Activated T-cell treated with anti-CD3 and anti-CD28 coated beads for 24 hours (primary cell): ENCODE measurements at regions not wholly inside any gene's neighbourhood (a gene's known extent, or its start where the extent isn't known, plus 50 kb on each side); places are given as distances from the start of the nearest gene placed in this dataset.

Experiments used
- DNase-seq: peaks from one replicate; pipeline ENCODE4 v3.0.0-alpha.2; 2020; ENCODE audit warnings: low read depth

DNA sequence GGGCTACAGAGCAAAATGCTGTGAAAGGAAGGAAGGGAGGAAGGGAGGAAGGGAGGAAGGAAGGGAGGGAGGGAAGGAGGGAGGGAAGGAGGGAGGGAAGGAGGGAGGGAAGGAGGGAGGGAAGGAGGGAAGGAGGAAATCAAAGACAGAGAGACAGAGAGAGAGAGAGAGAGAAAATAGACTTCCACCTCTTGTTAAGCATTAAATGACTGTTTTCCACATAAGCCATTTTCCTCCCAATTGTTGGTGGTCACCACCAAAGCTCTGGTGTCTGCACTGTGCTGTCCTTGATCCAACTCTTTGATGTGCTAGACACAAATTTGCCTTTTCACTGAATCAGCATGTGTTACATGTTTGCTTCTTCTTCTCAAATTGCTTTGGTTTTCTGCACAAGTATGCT is 90.7 kb upstream of the INHBA start:
- no peak for DNase-seq

DNA sequence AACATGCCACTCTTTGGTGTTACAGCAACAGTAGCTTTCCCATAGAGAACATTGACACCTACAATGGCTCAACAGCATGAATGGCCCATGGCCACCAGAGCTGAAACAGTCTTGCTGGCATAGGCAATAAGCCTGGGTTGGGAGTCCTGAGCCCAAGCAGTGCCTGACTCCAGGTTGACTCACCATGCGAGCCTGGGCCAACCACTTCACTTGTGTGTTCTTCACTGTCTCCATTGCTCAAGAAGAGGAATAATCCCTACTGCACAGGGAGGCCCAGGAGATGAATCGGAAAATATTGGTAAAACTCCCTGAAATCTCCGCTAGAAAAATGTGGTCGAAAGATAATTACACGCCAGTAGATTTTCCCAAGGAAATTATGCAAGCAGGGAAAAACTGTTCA is 89.2 kb upstream of the INHBA start:
- no peak for DNase-seq

DNA sequence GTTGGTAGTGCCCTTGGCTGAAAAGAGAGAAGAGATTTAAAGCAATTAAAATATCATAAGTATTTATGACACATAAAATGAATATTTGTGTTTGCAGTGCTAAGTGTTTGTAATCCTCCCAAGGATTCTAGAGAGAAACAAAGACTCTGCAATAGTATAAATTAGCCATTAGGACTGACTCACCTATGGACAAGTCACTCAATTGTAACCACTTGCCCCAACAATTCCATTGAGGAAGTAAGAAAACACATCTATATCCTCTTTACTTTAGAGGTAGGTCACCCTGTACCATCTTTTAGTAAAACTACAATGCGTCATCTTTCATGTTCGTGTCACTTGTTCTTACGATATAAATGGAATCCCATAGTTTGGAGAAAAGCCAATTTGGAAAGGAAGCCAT is 85.7 kb upstream of the INHBA start:
- no peak for DNase-seq

DNA sequence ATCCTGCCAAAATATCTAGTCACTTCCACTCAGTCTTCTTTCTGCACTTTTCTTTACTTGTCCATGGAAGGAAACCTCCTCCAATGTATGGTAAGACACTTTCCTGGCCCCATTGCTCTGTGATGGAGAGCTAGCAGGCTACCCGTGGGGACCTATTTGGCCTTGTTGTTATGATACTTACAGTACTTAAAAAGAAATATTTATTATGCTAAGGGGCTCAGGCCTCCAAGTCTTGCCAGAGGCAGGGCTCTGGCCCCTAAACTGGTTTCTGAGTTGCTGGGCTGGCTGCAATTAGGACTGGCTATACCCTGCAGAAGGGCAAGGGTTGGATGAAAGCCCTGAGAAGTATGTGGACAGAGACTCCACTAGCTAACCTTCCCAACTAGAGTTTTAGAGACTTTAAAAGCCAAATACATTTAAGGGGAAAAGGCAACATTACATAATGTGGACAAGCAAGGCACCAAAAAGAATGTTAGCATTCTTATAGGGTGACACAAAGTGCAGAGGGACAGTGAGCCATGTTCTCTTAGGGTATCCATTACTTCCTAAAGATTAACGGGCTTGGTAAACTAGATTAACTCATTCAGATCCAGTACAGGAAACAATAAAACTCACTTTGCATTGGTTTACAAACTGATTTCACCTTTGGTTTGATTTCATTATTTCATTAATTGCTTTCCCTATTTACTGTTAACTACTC is 84.9 kb upstream of the INHBA start:
- no peak for DNase-seq

DNA sequence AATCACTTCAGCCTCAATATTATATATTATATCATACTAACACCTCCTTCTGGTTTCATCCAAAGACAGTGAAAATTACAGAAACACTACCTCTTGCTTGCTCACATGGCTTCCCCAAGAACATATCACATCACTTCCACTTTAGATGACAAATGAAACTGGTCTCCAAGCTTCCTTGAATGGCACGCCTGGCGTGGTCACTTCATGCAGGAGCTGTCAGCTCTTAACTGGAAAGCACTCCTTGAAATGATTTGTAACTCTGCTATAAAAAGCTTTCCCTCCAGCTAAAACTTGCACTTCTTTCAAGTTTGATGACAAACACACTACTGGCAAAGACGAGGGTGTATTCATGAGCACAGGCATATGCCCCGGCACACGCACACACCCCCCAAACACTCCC is 84.1 kb upstream of the INHBA start:
- DNase-seq: no peak

DNA sequence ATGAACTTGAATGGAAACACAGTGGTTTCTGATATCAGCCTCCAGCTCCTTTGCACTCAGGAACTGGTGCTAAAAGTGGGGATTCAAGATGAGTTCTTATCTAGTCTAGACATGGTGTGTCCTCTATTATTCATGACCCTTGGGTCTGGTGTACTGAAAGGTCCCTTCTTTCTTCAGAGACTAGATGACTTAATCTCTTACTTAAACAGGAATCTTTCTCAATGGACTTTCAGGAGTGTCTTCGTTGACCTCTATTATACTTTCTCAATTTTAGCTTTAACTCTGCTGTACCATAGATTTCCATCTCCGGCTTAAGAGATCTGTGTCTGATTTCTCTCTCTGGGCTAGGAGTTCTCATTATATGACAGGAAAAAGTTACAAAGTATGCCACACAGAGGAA is 83.5 kb upstream of the INHBA start:
- DNase-seq: no peak

DNA sequence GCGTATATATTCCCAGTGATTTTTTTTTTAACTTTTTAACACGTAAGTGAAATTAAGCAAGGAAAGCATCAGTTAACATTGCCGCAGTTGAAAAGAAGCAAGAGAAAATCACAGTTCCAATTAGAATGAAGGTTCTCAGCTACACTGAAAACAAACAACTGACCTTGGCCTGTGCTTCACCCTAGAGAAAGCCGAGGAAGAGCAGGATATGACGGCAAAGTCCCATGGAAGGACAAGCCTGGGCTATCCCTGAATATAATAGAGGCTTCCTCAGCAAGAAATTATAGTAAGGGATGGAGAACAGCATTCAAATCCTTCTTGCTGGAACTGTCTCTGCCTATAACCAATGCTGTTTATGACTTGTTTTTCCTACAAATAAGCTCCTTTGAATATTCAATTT is 83.0 kb upstream of the INHBA start:
- no peak for DNase-seq

DNA sequence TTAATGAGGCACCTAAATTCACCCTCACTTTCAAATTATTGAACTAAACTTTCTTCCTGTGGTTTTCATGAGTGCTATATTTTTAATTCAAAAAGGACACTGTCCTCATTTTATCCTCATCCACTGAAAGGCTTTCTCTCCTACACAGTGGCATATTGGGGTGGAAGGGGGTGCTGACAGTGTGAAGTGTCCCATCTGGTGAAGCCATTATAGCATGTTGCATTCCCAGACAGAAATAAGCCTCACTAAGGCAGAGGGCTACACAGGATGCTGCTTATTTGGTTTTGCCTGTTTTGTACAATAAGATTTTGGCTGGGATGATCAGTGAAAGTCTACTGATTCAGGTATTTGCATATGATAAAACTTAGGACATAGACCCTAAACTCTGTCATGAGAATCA is 82.4 kb upstream of the INHBA start:
- DNase-seq: no peak

DNA sequence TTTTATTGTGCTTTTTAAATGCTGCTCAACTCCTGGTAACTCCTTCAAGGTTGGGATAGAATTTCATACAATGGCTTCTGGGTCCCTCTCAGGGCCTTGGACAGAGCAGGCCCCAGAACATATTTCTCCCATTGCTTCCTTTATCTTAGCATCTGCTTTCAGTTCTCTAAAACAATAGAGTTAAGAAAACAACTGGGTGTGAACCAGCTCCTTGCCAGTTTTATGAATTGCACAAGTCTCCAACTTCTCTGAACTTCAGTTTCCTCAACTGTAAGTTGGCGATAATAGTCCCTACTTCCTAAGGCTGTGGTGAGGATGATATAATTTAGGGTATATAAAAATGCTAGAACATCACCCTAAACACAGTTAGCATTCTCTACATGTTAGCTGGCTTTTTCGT is 77.0 kb upstream of the INHBA start:
- no peak for DNase-seq

DNA sequence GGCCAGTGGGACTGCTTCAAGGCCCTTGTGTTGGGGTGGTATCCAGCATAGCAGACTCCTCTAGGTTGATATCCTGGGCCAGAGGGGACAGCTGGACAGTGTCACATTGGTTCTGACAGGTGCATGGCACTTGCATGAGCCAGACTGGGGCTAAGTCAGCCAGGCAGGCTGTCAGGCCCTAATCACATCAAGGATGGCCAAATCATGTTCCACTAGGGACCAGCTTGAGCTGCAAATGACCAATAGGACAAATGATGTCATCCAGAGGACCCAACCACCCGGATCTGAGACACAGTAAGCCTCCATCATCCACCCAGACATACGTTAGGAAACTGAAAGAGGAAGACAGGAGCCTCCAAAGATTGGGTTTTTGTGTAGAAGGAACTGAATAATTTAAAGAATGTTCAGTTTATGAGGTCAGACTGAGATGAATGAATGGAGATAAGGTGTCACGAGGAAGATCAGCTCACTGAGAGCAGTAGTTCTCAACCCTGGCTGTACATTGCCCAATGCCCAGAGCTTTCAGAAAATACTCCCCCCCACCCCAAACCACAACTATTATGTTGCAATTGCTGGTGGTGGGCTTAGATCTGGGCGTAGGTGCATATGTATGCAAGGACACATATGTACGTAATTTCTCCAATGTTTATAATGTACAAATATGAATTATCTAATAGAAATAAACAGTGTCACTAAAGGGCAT is 75.2 kb upstream of the INHBA start:
- no peak for DNase-seq

DNA sequence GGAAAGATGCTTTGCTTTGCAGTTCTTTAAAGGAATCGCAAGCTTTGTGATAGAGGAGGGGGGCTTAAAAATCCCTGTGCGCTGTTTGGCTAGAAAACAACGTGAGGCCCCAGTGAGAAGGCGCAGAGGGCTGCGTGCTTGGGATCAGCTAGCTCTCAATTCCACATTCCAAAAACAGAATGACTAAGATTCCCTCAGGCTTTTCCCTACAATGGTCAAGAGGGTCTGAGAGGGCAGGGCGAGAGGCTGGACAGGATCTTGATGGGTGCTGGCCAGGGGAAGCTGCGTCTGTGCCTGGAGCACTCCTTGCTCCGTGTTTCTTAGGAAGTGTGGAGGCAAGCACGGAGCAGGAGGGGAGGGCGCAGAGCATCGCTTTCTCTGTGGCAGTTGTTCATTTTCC is 72.1 kb upstream of the INHBA start:
- DNase-seq: no peak

DNA sequence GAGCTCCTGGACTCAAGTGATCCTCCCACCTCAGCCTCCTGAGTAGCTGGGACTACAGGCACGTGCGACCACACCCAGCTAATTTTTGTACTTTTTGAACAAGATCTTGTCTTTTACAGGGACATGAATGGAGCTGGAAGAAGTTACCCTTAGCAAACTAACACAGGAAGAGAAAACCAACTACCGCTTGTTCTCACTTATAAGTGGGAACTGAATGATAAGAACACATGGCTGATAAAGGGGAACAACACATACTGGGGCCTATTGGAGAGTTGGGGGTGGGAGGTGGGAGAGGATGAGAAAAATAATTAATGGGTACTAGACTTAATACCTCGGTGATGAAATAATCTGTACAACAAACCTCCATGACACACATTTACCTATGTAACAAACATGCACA is 70.9 kb upstream of the INHBA start:
- no peak for DNase-seq

DNA sequence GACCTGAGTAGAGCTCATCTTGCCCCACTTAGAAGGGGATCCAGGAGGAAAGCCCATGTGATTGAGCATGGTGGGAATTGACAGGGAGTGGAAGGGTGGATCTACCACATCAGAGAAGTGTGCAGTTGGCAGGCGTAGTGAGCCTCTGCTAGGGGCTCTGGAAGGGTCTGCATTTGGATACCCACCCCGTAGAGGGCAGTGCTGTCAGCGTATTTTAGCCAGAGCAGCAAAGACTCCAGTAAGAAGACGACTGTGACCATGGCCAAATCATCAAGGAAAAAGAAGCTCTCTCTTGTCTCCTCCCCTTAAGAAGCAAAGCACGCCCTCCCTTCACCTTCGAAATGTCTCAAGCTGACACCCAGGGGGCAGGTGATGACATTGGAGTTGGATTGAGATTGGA is 68.8 kb upstream of the INHBA start:
- DNase-seq: no peak

DNA sequence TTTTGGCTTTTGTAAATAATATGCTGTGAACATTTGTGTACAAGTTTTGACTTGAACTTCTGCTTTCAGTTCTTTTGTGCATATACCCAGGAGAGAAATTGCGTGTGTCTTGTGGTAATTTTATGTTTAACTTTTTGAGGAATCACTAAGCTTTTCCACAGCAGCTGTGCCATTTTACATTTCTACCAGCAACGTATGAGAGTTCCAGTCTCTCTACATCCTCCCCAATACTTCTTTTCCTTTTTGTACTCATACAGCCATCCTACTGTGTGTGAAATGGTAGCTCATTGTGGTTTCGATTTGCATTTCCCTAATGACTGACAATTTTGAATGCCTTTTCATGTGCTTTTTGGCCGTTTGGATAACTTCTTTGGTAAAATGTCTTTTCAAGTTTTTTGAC is 66.3 kb upstream of the INHBA start:
- no peak for DNase-seq

DNA sequence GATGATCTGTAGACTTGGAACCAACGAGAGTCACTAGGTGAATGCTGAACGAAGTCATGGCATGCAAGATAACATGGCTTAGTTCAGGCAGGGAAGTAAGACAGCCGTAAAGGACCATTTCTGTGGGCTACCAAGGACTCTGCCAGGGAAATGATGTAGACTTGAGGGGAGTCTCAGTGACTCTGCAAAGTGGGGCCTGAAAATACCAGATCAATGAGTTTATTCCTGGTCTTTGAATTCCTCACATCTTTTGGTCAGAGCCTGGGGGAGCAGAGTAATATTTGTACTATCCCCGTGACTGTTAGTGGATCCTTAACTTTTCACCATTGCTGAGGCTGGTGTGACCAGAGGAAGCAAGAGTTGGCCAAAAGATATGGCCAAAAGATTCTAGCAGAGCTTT is 60.7 kb upstream of the INHBA start:
- no peak for DNase-seq

DNA sequence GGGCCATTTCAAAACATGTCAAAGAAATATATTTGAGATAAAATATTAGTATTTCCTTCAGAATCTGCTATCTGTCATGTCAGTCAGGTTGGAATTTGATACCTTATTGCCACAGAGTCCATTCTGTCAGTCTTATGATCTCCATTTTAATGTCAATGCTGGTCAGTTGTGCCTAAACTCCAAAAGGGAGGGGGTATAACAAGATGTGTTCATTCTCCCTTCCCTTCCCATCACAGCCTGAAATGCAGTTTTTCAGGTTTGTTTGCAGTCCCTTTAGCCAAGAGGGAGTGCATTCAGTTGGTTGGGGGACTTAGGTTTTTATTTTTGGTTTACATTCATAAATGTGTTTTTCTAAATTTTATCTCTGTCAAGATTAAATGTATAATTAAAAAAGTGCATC is 59.8 kb upstream of the INHBA start:
- DNase-seq: no peak

DNA sequence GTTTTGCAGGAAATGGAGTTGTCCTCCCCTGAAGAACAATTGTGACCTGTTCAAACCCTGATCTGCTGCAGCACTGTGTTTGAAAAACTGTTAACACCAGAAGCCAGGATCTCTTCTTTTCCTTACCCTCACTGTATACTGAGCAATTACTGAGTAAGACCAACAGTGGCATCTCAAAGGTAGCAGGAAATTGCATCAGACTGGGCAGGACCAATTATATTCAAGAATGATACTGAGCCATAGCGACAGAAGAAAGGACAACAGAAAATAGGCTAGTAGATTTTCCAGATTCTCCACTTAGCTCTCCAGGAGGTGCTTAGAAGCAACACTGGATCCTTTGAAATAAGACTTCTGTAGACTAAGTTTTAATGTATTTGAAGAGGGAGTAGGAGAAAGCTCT is 57.4 kb upstream of the INHBA start:
- DNase-seq: no peak

DNA sequence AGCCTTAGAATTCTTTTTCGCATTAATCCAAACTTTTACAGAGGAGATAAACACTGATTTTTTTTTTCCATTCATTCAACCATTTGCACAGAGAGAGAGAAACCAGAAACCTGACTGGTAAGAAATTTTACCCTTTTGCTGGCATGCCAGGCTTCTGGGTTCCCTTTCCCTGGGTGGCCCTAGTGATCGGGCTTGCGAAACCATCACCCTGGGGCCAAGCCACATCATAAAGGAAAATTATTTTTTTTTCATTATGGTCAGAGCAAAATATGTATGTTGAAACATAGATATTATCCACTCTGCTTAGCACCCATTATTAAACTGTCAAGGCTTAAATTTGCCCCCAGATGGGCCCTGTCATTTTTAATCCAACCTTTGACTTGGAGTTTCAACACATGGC is 55.4 kb upstream of the INHBA start:
- DNase-seq: no peak

DNA sequence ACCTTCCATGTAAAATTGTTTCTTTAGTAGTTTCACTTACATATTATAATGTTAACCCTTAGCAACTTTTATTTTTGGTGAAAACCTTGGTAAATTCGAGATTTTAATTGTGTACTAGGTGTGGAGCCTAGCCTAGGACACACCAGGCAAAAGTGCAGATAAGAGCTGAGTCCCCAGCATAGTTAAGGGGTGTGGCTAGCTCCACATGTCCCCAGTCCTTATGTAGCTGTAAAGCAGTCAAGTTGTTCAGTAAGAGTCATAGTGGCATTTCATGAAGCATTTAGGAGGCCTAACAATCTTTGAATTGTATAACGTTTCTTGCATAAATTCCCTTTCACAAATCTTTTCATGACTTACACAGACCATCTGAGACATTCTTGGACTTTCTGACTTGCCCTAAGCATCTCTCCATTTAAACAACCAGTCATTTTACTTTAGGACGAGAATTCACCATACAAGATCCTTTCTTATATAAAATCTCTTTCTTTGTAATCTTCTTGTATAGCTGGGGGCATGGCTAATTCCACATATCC is 53.8 kb upstream of the INHBA start:
- DNase-seq: no peak

DNA sequence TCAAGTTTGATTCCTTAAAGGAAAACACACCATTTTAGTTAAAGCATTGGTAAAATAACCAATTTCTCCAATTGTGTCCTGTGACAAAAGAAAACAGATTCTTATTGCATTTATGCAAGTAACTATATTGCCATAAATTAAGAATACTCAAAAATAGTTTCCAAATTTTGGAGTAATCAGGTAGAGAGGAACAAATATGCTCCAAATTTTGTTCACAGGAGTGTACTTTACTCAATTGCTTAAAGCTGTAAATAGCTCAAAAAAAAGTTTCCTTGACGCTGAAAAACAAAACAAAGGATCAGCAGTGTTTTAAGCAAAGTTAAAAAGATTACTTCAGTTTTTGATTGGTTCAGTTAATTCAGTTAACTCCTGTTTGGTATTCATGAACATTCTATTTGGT is 52.2 kb upstream of the INHBA start:
- no peak for DNase-seq

DNA sequence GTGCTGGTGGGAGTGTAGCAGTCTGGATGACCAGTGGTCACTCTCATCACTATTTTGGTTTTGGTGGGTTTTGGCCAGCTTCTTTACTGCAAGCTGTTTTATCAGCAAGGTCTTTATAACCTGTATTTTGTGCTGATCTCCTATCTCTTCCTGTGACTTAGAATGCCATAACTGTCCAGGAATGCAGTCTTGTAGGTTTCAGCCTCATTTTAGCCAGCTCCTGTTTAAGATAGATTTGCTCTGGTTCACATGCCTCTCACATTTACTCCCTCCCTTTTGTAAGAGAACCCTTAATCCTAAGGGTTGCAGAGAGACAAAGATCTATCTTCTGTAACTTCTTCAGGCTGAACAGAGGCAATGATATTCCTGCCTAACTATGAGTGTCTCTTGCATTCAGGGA is 51.2 kb upstream of the INHBA start:
- DNase-seq: no peak
